Gastrocnemius medialis (tissue), 4 donors: ENCODE measurements at regions not wholly inside any gene's neighbourhood (a gene's known extent, or its start where the extent isn't known, plus 50 kb on each side); places are given as distances from the start of the nearest gene placed in this dataset.

Experiments used
- ATAC-seq, 2 donors: fragments of 150-250 bp; one replicate each; pipeline ENCODE4 v1.9.1; 2016
- DNase-seq, 2 donors: peaks; one replicate each; pipeline ENCODE4 v3.0.0-alpha.2; 2019
- H3K27ac ChIP-seq, 4 donors: fragments of 200-600 bp; sonication (generic); 1 replicate in 1 of 4; 2 replicates in 3 of 4; pipeline ENCODE4 v1.5.1; 2016 to 2018; ENCODE audit warnings: mild to moderate bottlenecking in 2 of 4, moderate library complexity in 1 of 4
- H3K27me3 ChIP-seq, 3 donors: fragments of 200-600 bp; sonication (generic) in 2 of 3; 1 replicate in 1 of 3; 2 replicates in 2 of 3; pipeline versions ENCODE4 v1.5.1 to v1.6.0; 2016 to 2019; ENCODE audit warnings: mild to moderate bottlenecking in 1 of 3, moderate library complexity in 1 of 3
- H3K36me3 ChIP-seq, 2 donors: fragments of 200-600 bp; sonication (generic) in 1 of 2; one replicate each; pipeline ENCODE4 v1.5.1; 2017 to 2018
- H3K4me1 ChIP-seq, 2 donors: fragments of 200-600 bp; sonication (generic) in 1 of 2; one replicate each; pipeline ENCODE4 v1.5.1; 2016 to 2017; ENCODE audit warnings: mild to moderate bottlenecking in 2 of 2
- H3K4me3 ChIP-seq, 4 donors: fragments of 200-600 bp; sonication (generic) in 3 of 4; 1 replicate in 1 of 4; 2 replicates in 3 of 4; pipeline ENCODE4 v1.5.1; 2016 to 2019; ENCODE audit warnings: mild to moderate bottlenecking in 2 of 4
- H3K9me3 ChIP-seq, 3 donors: fragments of 200-600 bp; sonication (generic) in 2 of 3; 1 replicate in 1 of 3; 2 replicates in 2 of 3; pipeline ENCODE4 v1.5.1; 2016 to 2019
- CTCF ChIP-seq, 5 experiments: fragments of 450-650 bp in 3 of 5; fragments of 200-600 bp in 2 of 5; sonication (generic) in 2 of 5; IDR thresholded peaks in 4 of 5; conservative IDR thresholded peaks in 1 of 5; 1 replicate in 4 of 5; 2 replicates in 1 of 5; pipeline ENCODE4 v1.5.1; 2016 to 2019; ENCODE audit warnings: antibody characterized with exemption in 5 of 5, mild to moderate bottlenecking in 3 of 5, moderate library complexity in 3 of 5
- POLR2A ChIP-seq, 2 donors: fragments of 450-650 bp; IDR thresholded peaks; one replicate each; pipeline ENCODE4 v1.6.1; 2017; ENCODE audit warnings: antibody characterized with exemption in 2 of 2, mild to moderate bottlenecking in 2 of 2, moderate library complexity in 2 of 2
- in situ Hi-C, 4 donors: fragments of 200-750 bp; cut with MboI; loops; one replicate each; pipeline versions ENCODE4 v1.15.0 to v1.8.0; 2017; ENCODE audit warnings: low sequenced_read_pairs in 4 of 4
- intact Hi-C: fragments of 100-400 bp; cut with DNase I; formaldehyde crosslinking; loops from one replicate; pipeline ENCODE4 v1.15.1; 2023; ENCODE audit warnings: low total_unique reads

DNA sequence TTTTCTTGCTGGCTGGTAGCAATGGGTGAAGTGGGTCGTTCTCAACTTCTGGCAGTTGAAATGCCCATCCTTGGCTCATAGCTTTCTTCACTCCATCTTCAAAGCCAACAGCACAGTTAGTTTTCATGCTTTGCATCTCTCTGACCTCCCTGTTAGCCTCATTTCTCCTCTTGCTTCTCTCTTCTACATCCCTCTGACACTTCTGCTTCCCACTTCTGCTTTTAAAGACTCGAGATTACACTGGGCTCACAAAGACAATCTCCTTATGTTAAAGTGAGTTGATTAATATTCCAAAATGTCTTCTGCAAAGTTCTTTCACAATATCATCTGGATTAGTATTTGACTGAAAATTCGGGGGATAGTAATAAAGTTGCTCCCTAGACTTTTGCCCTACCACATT, 684.8 kb upstream of the CCNG1 start:
- in situ Hi-C loops: no loop called here
- Histone ChIP-seq H3K27me3 (no peaks in the 10 kb centered on the region), H3K4me3 (no peak overlapping the region), H3K27ac (no peak overlapping the region), H3K9me3 (no peaks in the 10 kb centered on the region), H3K36me3 (no peaks in the 10 kb centered on the region), H3K4me1 (no peaks in the 10 kb centered on the region)
- TF ChIP-seq POLR2A (IDR thresholded peaks at IDR 0.05) (no peak), CTCF (IDR thresholded peaks at IDR 0.05 in 4 of 5, conservative IDR thresholded peaks at IDR 0.05 in 1 of 5) (no peak)
- ATAC-seq (no peak), DNase-seq (no peak)
- intact Hi-C loops: no loop called here

GRCh38 chr5:162762119-162762518, 675.3 kb upstream of the CCNG1 start:
- Histone ChIP-seq H3K36me3 (no peaks in the 10 kb centered on the region), H3K27me3 (no peaks in the 10 kb centered on the region), H3K9me3 (no peaks in the 10 kb centered on the region), H3K4me3 (no peak overlapping the region), H3K4me1 (no peaks in the 10 kb centered on the region), H3K27ac (no peak overlapping the region)
- TF ChIP-seq POLR2A (IDR thresholded peaks at IDR 0.05) (no peak), CTCF (IDR thresholded peaks at IDR 0.05 in 4 of 5, conservative IDR thresholded peaks at IDR 0.05 in 1 of 5) (no peak)
- in situ Hi-C loops: no loop called here
- ATAC-seq (no peak), DNase-seq (no peak)
- intact Hi-C loops: no loop called here

DNA sequence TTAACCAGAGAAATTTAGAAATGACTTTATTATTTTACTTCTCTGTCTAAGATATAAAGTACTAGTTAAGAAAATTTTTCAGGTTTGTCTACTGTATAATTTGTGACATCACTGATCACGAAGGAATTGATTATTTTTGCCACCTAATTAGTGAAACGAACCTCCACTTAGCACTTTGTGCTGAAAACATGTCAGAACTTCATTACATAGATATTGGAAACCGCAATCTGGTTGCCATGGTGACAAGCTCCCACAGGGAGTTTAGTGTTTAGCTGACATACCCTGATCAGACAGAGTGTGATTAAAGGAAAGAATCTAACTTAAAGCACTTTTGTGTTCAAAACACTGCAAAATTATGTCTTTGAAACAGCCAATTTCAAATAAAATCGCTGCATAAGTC, 668.4 kb upstream of the CCNG1 start:
- H3K27ac ChIP-seq: no peak overlapping the region
- H3K36me3 ChIP-seq: no peaks in the 10 kb centered on the region
- no peaks in the 10 kb centered on the region for H3K27me3 ChIP-seq
- in situ Hi-C loops (no loop called here), intact Hi-C loops (no loop called here)
- H3K9me3 ChIP-seq: no peaks in the 10 kb centered on the region
- ATAC-seq: no peak
- no peak for TF ChIP-seq POLR2A (IDR thresholded peaks at IDR 0.05)
- no peak for TF ChIP-seq CTCF (IDR thresholded peaks at IDR 0.05 in 4 of 5, conservative IDR thresholded peaks at IDR 0.05 in 1 of 5)
- no peak for DNase-seq
- no peaks in the 10 kb centered on the region for H3K4me1 ChIP-seq
- no peak overlapping the region for H3K4me3 ChIP-seq

- ATAC-seq: no peak
- Histone ChIP-seq H3K9me3 (no peaks in the 10 kb centered on the region), H3K4me1 (no peaks in the 10 kb centered on the region), H3K4me3 (no peak overlapping the region), H3K27ac (no peak overlapping the region), H3K27me3 (no peaks in the 10 kb centered on the region), H3K36me3 (no peaks in the 10 kb centered on the region)
- TF ChIP-seq CTCF (IDR thresholded peaks at IDR 0.05 in 4 of 5, conservative IDR thresholded peaks at IDR 0.05 in 1 of 5) (no peak), POLR2A (IDR thresholded peaks at IDR 0.05) (no peak)
- in situ Hi-C loops (no loop called here), intact Hi-C loops (no loop called here)
- no peak for DNase-seq
Observed at GRCh38 chr5:162785673-162786072, 651.7 kb upstream of the CCNG1 start.

DNA sequence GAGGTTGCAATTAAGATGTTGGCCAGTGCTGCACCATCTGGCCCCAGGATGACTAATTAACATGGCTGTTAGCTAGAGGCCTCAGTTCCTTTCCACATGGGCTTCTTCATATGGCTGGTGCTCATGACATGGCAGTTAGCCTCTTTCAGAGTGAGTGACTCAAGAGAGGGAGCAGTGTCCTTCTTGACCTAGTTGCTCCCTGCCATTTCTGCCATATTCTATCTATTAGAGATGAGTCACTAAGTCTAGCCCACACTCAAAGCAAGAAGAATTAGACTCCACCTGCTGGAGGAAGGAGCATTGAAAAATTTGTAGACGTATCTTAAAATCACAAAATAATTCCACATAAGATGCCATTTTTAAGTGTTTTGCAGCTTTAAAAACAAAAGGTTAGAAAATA, 651.2 kb upstream of the CCNG1 start:
- in situ Hi-C loops: no loop called here
- no peak for ATAC-seq

More for the DNA sequence above, 651.2 kb upstream of the CCNG1 start:
- no peak overlapping the region for H3K4me3 ChIP-seq
- no peaks in the 10 kb centered on the region for H3K36me3 ChIP-seq
- H3K27me3 ChIP-seq: no peaks in the 10 kb centered on the region
- DNase-seq: no peak
- no peaks in the 10 kb centered on the region for H3K9me3 ChIP-seq
- H3K4me1 ChIP-seq: no peaks in the 10 kb centered on the region
- intact Hi-C loops: no loop called here
- no peak overlapping the region for H3K27ac ChIP-seq
- TF ChIP-seq POLR2A (IDR thresholded peaks at IDR 0.05) (no peak), CTCF (IDR thresholded peaks at IDR 0.05 in 4 of 5, conservative IDR thresholded peaks at IDR 0.05 in 1 of 5) (no peak)
